ENCODE measurements at regions not wholly inside any gene's neighbourhood (a gene's known extent, or its start where the extent isn't known, plus 50 kb on each side); places are given as distances from the start of the nearest gene placed in this dataset.
"Not testable (repeated sequence)": the region's sequence is repeated elsewhere in the genome, so short reads cannot be mapped to it uniquely, and the experiment has no call there.

GRCh38 chr15:59924096-59924495 is 80.0 kb upstream of the FOXB1 start:
- H3K4me1 Mint-ChIP-seq (ENCODE audit: low read depth), result peaks cover 12% of the 10 kb centered on the region
- no peak for DNase-seq (ENCODE audit: low spot score)
- H3K27ac Mint-ChIP-seq, result no peak overlapping the region
- H3K27me3 Mint-ChIP-seq (ENCODE audit: insufficient read depth), result peaks cover 18% of the 10 kb centered on the region
- no peak overlapping the region for H3K4me3 Mint-ChIP-seq
- intact Hi-C loops (cut with micrococcal nuclease), result no loop called here
- no peaks in the 10 kb centered on the region for H3K36me3 Mint-ChIP-seq (ENCODE audit: low read depth)
- H3K9me3 Mint-ChIP-seq, result no peaks in the 10 kb centered on the region

DNA sequence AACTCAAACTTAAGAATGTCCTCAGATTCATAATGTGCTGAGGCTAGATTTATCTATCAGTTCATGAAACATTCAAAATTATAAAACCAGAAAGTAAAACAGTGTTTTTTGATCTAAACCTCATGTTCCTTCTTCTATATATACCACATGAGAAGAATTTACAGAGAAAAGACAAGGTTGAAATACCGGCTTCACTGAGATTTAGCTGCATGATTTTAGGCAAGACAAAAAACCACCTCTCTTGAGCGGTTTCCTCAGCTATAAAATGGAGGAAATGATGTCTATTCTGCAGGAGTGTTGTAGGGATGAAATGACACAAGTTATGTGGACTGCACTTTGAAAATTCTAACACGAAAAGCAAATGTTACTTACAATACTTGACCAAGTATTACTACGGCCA is 80.6 kb upstream of the FOXB1 start:
- Mint-ChIP-seq H3K36me3 (ENCODE audit: low read depth) (no peaks in the 10 kb centered on the region), H3K9me3 (no peaks in the 10 kb centered on the region), H3K27me3 (ENCODE audit: insufficient read depth) (peaks cover 18% of the 10 kb centered on the region), H3K4me3 (no peak overlapping the region), H3K4me1 (ENCODE audit: low read depth) (peaks cover 15% of the 10 kb centered on the region), H3K27ac (no peak overlapping the region)
- intact Hi-C loops (cut with micrococcal nuclease), result no loop called here
- no peak for DNase-seq (ENCODE audit: low spot score)

DNA sequence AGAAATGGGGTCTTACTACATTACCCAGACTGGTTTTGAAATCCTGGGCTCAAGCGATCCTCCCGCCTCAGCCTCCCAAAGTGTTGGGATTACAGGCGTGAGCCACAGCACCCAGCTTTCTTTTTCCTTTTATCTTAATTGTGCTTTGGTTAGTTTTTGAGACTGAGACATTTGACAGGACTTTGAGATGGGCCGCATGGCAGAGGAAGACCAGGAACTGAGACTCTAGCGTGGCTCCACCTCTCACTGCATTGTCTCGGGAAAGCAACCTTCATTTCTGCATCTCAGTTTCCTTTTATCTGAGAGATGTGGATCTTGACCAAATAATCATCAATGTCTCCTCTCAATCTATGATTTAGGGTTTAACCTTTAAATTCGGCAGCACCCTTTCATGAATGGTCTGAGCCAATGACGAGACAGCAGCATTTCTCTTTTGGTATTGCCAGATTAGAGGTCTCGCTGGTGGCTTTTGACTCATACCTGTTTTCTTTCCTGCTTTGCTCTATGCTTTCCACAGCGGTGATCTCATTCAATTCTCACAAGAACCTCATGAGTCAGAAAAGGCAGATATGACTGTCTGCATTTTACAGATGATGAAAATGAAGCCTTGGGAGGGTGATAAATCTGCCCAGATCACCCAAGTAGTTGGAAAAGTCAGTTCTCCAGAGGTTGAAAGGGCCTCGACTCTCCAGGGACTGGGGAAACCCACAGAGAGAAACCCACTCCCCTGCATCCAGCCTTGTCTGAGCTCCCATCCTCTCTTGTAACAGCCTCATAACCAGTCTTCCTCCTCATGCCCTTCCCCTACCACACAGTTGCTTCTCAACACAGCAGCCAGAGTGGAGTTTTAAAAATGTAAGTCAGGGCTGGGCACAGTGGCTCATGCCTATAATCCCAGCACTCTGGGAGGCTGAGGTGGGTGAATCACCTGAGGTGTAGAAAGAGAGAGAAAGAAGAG is 84.8 kb upstream of the FOXB1 start:
- Mint-ChIP-seq H3K27me3 (ENCODE audit: insufficient read depth) (peaks cover 29% of the 10 kb centered on the region), H3K4me3 (peak overlapping the region; percentile 56), H3K9me3 (no peaks in the 10 kb centered on the region), H3K36me3 (ENCODE audit: low read depth) (no peaks in the 10 kb centered on the region), H3K27ac (peak overlapping the region; percentile 93), H3K4me1 (ENCODE audit: low read depth) (peaks cover 27% of the 10 kb centered on the region)
- peak; percentile 63 for DNase-seq (ENCODE audit: low spot score)
- intact Hi-C loops (cut with micrococcal nuclease), result loop anchor here (1.0 to 10.0 kb wide), 13 partner anchors 58 to 878 kb away; partner anchors contain the start of gene BNIP2

- Mint-ChIP-seq H3K4me1 (ENCODE audit: low read depth) (peaks cover 27% of the 10 kb centered on the region), H3K9me3 (no peaks in the 10 kb centered on the region), H3K4me3 (no peak overlapping the region), H3K27ac (peak overlapping the region; percentile 1), H3K36me3 (ENCODE audit: low read depth) (no peaks in the 10 kb centered on the region), H3K27me3 (ENCODE audit: insufficient read depth) (peaks cover 32% of the 10 kb centered on the region)
- intact Hi-C loops (cut with micrococcal nuclease), result loop anchor here (1.0 to 10.0 kb wide), 9 partner anchors 60 to 880 kb away; no protein-coding TSS in a partner anchor
- DNase-seq (ENCODE audit: low spot score), result peak; percentile 67
Observed at GRCh38 chr15:59917504-59918157, 86.5 kb upstream of the FOXB1 start.

DNA sequence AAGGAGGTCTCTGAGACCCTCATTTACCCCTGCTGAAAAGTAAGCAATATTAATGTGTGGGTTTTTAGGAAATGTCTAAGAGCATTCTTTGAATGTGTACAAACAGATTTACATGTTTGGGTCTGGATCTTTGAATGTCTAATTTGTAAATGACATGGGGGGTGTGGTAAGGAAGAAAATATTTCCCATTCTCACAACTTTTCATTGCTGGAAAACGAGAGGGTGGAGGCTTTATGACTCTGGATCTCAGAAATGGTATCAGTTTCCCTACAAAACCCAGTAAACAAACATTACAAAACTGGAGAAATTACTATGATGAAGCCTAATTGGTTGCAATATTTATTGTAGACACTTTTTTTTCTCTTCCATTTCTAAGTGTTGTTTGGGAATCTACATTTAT is 98.1 kb upstream of the FOXB1 start:
- H3K27ac Mint-ChIP-seq, result no peak overlapping the region
- H3K4me3 Mint-ChIP-seq, result no peak overlapping the region

DNA sequence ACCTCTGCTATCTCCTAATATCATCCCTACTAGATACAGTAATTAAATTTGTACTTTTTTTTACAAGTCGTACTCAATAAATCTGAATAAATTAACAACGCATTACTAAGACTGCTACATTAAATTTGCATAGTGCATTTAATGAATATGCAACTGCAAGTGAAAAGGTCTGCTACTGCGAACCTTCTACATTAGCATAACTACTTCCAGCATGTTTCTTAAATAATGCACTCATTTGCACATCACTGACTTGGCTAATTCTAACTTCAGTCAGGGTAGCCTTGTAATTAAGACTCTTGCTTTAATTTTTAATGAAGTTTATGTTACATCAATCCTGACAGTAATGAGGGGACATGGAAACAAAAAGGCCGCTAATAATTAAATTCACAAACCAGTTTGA is 98.9 kb upstream of the FOXB1 start:
- H3K4me3 Mint-ChIP-seq, result no peak overlapping the region
- H3K36me3 Mint-ChIP-seq (ENCODE audit: low read depth), result no peaks in the 10 kb centered on the region
- DNase-seq (ENCODE audit: low spot score), result no peak
- H3K27ac Mint-ChIP-seq, result no peak overlapping the region
- no peaks in the 10 kb centered on the region for H3K9me3 Mint-ChIP-seq
- peaks cover 8% of the 10 kb centered on the region for H3K4me1 Mint-ChIP-seq (ENCODE audit: low read depth)
- H3K27me3 Mint-ChIP-seq (ENCODE audit: insufficient read depth), result peaks cover 45% of the 10 kb centered on the region
- intact Hi-C loops (cut with micrococcal nuclease), result no loop called here

More for the DNA sequence above, 98.1 kb upstream of the FOXB1 start:
- Mint-ChIP-seq H3K36me3 (ENCODE audit: low read depth) (no peaks in the 10 kb centered on the region), H3K4me1 (ENCODE audit: low read depth) (peaks cover 8% of the 10 kb centered on the region), H3K27me3 (ENCODE audit: insufficient read depth) (peaks cover 48% of the 10 kb centered on the region), H3K9me3 (no peaks in the 10 kb centered on the region)
- no peak for DNase-seq (ENCODE audit: low spot score)
- intact Hi-C loops (cut with micrococcal nuclease), result no loop called here

- H3K4me1 Mint-ChIP-seq (ENCODE audit: low read depth), result peaks cover 8% of the 10 kb centered on the region
- H3K4me3 Mint-ChIP-seq, result no peak overlapping the region
- H3K9me3 Mint-ChIP-seq, result no peaks in the 10 kb centered on the region
- DNase-seq (ENCODE audit: low spot score), result no peak
- intact Hi-C loops (cut with micrococcal nuclease), result no loop called here
- peaks cover 45% of the 10 kb centered on the region for H3K27me3 Mint-ChIP-seq (ENCODE audit: insufficient read depth)
- H3K36me3 Mint-ChIP-seq (ENCODE audit: low read depth), result no peaks in the 10 kb centered on the region
- H3K27ac Mint-ChIP-seq, result no peak overlapping the region
Observed at GRCh38 chr15:59904450-59905135, 99.5 kb upstream of the FOXB1 start.

DNA sequence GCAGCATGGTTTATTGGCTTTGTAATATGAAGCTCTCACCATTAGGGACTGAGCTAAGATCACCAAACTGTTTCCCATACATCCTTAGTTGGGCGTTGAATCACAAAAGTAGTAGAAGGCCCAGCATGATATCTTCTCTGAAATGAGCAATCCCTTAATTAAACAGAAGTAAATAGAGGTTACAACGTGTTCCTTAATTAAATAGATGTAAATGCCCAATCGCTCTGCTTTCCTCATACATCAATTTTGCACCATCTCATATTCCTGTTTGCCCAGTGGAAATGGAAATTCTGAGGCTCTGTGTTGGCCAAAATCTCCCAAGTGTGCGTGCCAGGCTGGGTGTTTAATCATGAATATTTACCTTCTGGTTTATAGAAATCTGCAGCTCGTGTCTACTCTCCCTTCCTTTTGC is 107.4 kb upstream of the FOXB1 start:
- no peak for DNase-seq (ENCODE audit: low spot score)
- Mint-ChIP-seq H3K9me3 (no peaks in the 10 kb centered on the region), H3K4me1 (ENCODE audit: low read depth) (no peaks in the 10 kb centered on the region), H3K27ac (no peak overlapping the region), H3K4me3 (no peak overlapping the region), H3K36me3 (ENCODE audit: low read depth) (no peaks in the 10 kb centered on the region), H3K27me3 (ENCODE audit: insufficient read depth) (peaks cover 6% of the 10 kb centered on the region)
- intact Hi-C loops (cut with micrococcal nuclease), result no loop called here

GRCh38 chr15:59894835-59895234 is 109.3 kb upstream of the FOXB1 start:
- Mint-ChIP-seq H3K4me1 (ENCODE audit: low read depth) (no peaks in the 10 kb centered on the region), H3K27ac (no peak overlapping the region), H3K4me3 (no peak overlapping the region), H3K27me3 (ENCODE audit: insufficient read depth) (peaks cover 3% of the 10 kb centered on the region), H3K36me3 (ENCODE audit: low read depth) (no peaks in the 10 kb centered on the region), H3K9me3 (no peaks in the 10 kb centered on the region)
- intact Hi-C loops (cut with micrococcal nuclease), result no loop called here
- no peak for DNase-seq (ENCODE audit: low spot score)

DNA sequence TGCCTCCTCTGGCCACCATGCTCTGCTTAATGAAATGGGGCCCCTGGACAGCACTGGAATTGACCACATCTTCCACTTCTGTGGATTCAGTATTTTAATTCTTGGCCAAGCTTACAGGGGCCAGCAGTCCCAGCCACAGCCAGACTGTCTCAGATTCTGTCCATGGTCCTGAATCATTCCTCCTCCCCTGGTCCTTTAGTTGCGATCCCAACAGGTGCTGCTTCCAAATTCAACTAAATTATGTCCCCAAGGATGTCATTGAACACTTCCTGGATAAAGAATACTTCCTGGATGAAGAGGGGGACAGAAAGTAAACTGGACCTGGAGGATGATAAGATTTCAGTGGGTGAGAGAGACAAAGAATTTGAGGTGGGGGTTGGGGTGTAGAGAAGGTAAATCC is 111.1 kb upstream of the FOXB1 start:
- no peaks in the 10 kb centered on the region for H3K9me3 Mint-ChIP-seq
- H3K4me3 Mint-ChIP-seq, result no peak overlapping the region
- H3K36me3 Mint-ChIP-seq (ENCODE audit: low read depth), result no peaks in the 10 kb centered on the region
- H3K27ac Mint-ChIP-seq, result no peak overlapping the region
- H3K4me1 Mint-ChIP-seq (ENCODE audit: low read depth), result no peaks in the 10 kb centered on the region
- no peaks in the 10 kb centered on the region for H3K27me3 Mint-ChIP-seq (ENCODE audit: insufficient read depth)
- no peak for DNase-seq (ENCODE audit: low spot score)
- intact Hi-C loops (cut with micrococcal nuclease), result no loop called here

- H3K4me3 Mint-ChIP-seq; H3K27ac Mint-ChIP-seq; H3K36me3 Mint-ChIP-seq (ENCODE audit: low read depth); DNase-seq (ENCODE audit: low spot score); H3K4me1 Mint-ChIP-seq (ENCODE audit: low read depth); H3K9me3 Mint-ChIP-seq; intact Hi-C loops (cut with micrococcal nuclease): not testable (repeated sequence)
- H3K27me3 Mint-ChIP-seq (ENCODE audit: insufficient read depth), result peaks cover 19% of the 10 kb centered on the region
Observed at GRCh38 chr15:59887870-59888269, 116.2 kb upstream of the FOXB1 start.

GRCh38 chr15:59887211-59887610 is 116.9 kb upstream of the FOXB1 start:
- no peaks in the 10 kb centered on the region for H3K4me1 Mint-ChIP-seq (ENCODE audit: low read depth)
- H3K4me3 Mint-ChIP-seq, result no peak overlapping the region
- H3K27ac Mint-ChIP-seq, result no peak overlapping the region
- DNase-seq (ENCODE audit: low spot score), result no peak
- H3K9me3 Mint-ChIP-seq, result no peaks in the 10 kb centered on the region
- H3K27me3 Mint-ChIP-seq (ENCODE audit: insufficient read depth), result peaks cover 19% of the 10 kb centered on the region
- H3K36me3 Mint-ChIP-seq (ENCODE audit: low read depth), result no peaks in the 10 kb centered on the region
- intact Hi-C loops (cut with micrococcal nuclease), result no loop called here

DNA sequence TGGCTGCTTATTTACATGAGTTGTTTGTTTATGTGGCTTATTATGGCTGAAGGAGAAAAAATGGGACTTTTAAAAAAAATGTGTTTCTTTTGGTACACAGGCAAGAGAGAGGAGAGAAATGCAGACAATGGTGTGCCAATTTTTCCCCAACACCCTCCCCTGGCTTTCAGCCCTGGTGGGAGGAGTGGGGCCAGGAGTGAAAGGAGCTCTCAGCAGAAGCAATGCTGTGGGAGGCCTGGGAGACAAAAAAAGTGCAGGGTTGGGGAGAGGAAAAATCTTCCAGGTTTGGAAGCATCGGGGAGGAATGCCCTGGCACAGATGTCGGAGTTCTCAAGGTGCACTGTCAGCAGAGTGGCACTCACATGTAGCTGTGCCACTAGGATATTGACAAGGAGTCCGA is 117.7 kb upstream of the FOXB1 start:
- Mint-ChIP-seq H3K36me3 (ENCODE audit: low read depth) (no peaks in the 10 kb centered on the region), H3K27me3 (ENCODE audit: insufficient read depth) (peaks cover 20% of the 10 kb centered on the region), H3K4me1 (ENCODE audit: low read depth) (no peaks in the 10 kb centered on the region), H3K9me3 (no peaks in the 10 kb centered on the region), H3K4me3 (no peak overlapping the region), H3K27ac (no peak overlapping the region)
- intact Hi-C loops (cut with micrococcal nuclease), result no loop called here
- DNase-seq (ENCODE audit: low spot score), result no peak
